IPS-18a (cell line): ENCODE measurements at regions not wholly inside any gene's neighbourhood (a gene's known extent, or its start where the extent isn't known, plus 50 kb on each side); places are given as distances from the start of the nearest gene placed in this dataset.
"Not testable (repeated sequence)": the region's sequence is repeated elsewhere in the genome, so short reads cannot be mapped to it uniquely, and the experiment has no call there.

Experiments
- H3K27ac ChIP-seq: one replicate; pipeline ENCODE4 v1.5.1; 2013; ENCODE audit warnings: low read length
- H3K27me3 ChIP-seq: one replicate; pipeline ENCODE4 v1.6.1; 2013; ENCODE audit warnings: mild to moderate bottlenecking, low read length; ENCODE audit not compliant: control insufficient read depth, insufficient read depth
- H3K36me3 ChIP-seq: one replicate; pipeline ENCODE4 v1.6.1; 2013; ENCODE audit warnings: low read depth, low read length; ENCODE audit not compliant: control insufficient read depth
- H3K4me1 ChIP-seq: one replicate; pipeline ENCODE4 v1.6.1; 2013; ENCODE audit warnings: low read depth, low read length; ENCODE audit not compliant: control insufficient read depth
- H3K4me3 ChIP-seq: one replicate; pipeline ENCODE4 v1.5.1; 2013; ENCODE audit warnings: low read length
- H3K9ac ChIP-seq: one replicate; pipeline ENCODE4 v1.6.1; 2013; ENCODE audit warnings: mild to moderate bottlenecking, low read length, moderate library complexity
- H3K9me3 ChIP-seq: one replicate; pipeline ENCODE4 v1.6.1; 2013; ENCODE audit warnings: low read depth, low read length; ENCODE audit not compliant: control insufficient read depth

DNA sequence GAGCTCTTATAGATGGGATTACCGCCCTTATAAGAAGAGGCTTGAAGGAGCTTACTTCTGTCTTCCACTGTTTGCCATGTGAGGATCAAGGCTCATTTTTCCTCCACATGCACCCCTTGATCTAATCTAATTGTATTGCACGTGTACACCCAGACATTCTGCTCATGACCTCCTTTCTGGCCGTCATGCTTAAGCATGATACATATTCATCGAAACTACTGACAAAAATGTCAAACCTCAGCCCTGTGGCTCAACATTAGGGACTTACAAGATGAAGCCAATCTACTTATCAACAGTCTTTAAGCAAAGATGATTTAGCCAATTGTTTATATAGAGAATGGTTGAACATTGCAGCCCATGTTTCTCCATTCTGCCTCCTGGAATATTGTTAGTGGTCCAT lies 127.6 kb downstream of the XCL2 start:
- no peak overlapping the region for H3K4me3 ChIP-seq
- H3K27ac ChIP-seq: no peak overlapping the region
- H3K36me3 ChIP-seq: no peaks in the 10 kb centered on the region
- no peaks in the 10 kb centered on the region for H3K9me3 ChIP-seq
- H3K27me3 ChIP-seq: no peaks in the 10 kb centered on the region
- H3K4me1 ChIP-seq: no peaks in the 10 kb centered on the region
- no peak overlapping the region for H3K9ac ChIP-seq

DNA sequence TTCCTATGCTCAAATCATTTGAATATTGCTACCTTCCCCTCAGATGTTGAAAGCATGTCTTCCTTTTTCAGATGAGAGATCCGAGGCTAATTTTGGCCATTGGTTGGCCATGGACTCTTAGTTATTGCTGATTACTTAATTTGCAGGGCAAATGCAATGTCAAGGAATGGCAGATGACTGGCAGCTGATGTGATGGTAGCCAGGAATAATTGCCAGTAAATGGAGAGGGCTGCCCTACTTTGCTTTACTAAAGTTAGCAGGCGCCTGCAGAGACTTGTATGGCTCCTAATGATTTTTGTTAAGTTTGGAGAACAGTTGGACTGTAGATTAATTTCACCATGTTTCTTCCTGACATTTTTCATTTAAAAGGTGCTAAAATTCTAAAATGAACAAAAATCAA lies 128.9 kb downstream of the XCL2 start:
- Histone ChIP-seq H3K36me3 (no peaks in the 10 kb centered on the region), H3K9ac (no peak overlapping the region)

DNA sequence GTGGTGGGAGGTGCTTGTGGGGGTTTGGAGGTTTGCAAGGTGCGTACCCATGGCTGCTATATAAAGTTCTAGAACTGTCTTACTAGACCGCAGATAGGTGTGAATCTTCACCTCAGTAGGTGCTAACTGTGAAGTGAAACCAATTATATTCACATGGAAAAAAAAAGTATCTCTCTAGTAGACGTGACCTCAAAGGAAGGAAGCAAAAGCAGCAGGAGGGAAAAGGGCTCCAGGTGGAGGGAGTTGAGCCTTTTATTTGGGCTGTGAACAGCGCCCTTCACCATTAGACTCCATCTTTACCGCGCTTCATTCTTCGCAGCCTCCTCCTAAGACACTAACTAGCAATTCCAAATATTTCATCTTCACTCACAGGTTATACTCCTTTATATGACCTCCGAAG lies 129.8 kb downstream of the TBX19 start:
- no peak overlapping the region for H3K9ac ChIP-seq

More for the DNA sequence above, 128.9 kb downstream of the XCL2 start:
- no peak overlapping the region for H3K4me3 ChIP-seq
- H3K27ac ChIP-seq: no peak overlapping the region
- H3K27me3 ChIP-seq: no peaks in the 10 kb centered on the region
- H3K4me1 ChIP-seq: no peaks in the 10 kb centered on the region
- no peaks in the 10 kb centered on the region for H3K9me3 ChIP-seq

DNA sequence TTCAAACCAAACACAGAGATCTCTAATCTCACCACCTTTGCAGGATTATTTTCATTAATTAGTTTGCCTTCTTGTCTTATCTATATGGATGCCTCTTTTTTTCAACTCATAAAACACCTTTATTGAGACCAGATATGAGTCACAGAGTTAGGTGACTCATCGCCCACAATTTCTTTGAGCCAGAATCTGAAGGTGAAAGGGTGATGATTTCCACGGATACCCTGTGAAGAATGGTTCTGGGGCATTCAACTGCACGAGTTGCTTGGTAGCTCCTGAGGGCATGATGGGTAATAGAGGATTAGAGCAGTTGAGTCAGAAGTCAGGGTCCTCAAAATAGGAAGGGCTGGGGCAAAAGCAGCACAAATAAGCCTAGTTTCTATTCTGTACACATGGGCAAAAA lies 128.2 kb downstream of the TBX19 start:
- no peaks in the 10 kb centered on the region for H3K4me1 ChIP-seq
- H3K4me3 ChIP-seq: no peak overlapping the region
- no peaks in the 10 kb centered on the region for H3K36me3 ChIP-seq
- no peak overlapping the region for H3K27ac ChIP-seq
- H3K27me3 ChIP-seq: no peaks in the 10 kb centered on the region
- no peak overlapping the region for H3K9ac ChIP-seq
- H3K9me3 ChIP-seq: no peaks in the 10 kb centered on the region

More for the DNA sequence above, 129.8 kb downstream of the TBX19 start:
- no peak overlapping the region for H3K27ac ChIP-seq
- H3K27me3 ChIP-seq: no peaks in the 10 kb centered on the region
- H3K9me3 ChIP-seq: no peaks in the 10 kb centered on the region
- H3K4me3 ChIP-seq: no peak overlapping the region
- H3K36me3 ChIP-seq: no peaks in the 10 kb centered on the region
- no peaks in the 10 kb centered on the region for H3K4me1 ChIP-seq

DNA sequence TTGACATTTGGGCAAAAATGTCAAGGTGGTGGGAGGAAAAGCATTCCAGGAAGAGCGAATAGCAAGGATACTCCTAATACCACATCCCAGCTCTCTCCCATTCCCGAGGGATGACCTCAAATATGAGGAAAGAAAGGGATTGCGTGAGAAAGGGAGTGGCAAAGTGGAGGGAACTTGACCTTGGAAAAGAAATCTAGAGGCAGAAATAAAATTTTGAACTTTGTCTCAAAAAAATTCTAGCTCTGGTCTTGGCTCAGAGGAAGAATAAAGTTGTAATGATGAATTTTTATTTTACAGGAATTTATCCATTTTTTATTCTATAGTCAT lies 127.8 kb downstream of the TBX19 start:
- Histone ChIP-seq H3K4me1 (no peaks in the 10 kb centered on the region), H3K9ac (no peak overlapping the region), H3K9me3 (no peaks in the 10 kb centered on the region), H3K27ac (no peak overlapping the region), H3K36me3 (no peaks in the 10 kb centered on the region), H3K27me3 (no peaks in the 10 kb centered on the region), H3K4me3 (no peak overlapping the region)

DNA sequence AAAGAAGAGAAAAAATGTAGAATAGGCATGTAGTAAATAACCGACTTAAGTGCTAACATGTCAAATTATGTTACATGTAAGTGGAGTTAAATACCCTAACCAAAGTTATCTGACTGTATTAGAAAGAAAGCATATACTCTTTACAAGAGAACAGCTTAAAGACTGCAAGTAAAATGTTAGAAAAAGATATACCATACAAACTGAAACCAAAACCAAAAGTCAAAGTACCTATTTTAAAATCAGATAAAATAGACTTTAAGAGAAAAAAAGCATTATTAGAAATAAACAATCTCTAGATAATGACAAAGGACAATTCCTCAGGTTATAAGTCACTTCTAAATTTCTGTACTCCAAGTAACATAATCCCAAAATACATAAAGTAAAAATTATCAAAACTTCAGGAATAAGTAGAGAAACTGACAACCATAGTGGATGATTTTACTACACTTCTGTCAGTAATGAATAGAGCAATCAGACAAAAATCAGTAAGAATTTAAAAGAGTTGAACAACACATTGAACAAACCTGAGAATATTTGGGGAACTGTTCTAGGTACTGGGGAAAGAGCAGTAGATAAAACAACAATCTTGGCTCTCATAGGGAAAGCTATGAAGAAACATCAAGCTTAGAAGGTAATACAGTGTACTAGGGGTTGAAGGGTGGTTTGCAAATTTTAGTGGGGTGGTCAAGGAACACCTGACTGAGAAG lies 127.3 kb downstream of the TBX19 start:
- Histone ChIP-seq H3K9ac (no peak overlapping the region), H3K36me3 (no peaks in the 10 kb centered on the region), H3K27me3 (no peaks in the 10 kb centered on the region), H3K4me3 (no peak overlapping the region), H3K4me1 (no peaks in the 10 kb centered on the region), H3K9me3 (no peaks in the 10 kb centered on the region), H3K27ac (no peak overlapping the region)

DNA sequence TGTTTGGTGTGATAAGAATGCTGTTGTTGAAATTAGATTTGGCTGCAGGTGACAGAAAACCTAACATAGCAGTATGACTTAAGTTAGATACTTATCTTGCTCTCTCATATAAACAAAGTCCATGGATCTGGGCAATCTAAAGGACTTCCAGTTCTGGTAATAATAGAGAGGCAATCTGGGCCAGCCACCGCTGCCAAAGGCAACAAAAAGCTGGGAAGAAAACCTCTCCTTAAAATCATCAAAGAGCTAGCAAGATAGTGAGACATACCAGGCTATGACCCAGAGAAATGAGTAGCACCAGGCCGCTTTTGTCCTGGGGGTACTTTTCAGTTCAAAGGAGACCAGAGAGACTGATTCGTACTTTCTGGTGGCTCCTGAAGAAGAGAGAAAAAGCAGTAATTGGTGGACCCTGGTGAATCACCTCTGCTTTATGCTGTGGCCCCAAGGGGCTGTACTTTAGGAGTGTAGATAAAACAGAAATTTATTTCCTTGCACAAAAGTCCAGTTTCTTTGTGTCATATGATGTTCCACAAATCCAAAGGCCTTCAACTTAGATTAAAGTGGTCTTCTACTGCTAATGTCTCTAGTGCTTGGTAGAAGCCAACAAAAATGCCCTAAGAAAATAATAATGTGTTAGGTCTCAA lies 125.4 kb downstream of the TBX19 start:
- Histone ChIP-seq H3K27ac (no peak overlapping the region), H3K9me3 (no peaks in the 10 kb centered on the region), H3K4me1 (no peaks in the 10 kb centered on the region), H3K27me3 (no peaks in the 10 kb centered on the region), H3K4me3 (no peak overlapping the region), H3K9ac (no peak overlapping the region), H3K36me3 (no peaks in the 10 kb centered on the region)

DNA sequence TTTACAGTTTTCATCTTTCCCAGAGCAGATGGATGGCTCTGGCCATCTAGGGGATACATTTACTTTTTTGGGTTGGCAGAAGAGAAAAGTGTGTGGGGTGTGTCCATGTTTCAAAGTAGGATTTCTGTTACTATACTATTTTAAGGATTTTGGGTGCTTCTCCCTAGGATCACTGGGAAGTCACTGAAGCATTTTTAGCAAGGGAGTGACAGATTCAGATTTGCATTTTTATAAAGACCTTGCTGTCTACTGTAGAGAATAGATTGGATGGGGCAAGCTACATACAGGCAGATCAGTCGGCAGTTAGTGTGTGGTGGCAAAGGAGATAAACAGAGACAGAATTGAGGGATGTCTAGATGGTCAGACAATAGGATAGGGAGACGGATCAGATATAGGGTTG lies 122.5 kb downstream of the TBX19 start:
- H3K4me3 ChIP-seq: no peak overlapping the region
- no peaks in the 10 kb centered on the region for H3K27me3 ChIP-seq
- H3K4me1 ChIP-seq: peaks cover 6% of the 10 kb centered on the region
- H3K36me3 ChIP-seq: no peaks in the 10 kb centered on the region
- H3K9me3 ChIP-seq: no peaks in the 10 kb centered on the region
- H3K27ac ChIP-seq: no peak overlapping the region
- no peak overlapping the region for H3K9ac ChIP-seq

DNA sequence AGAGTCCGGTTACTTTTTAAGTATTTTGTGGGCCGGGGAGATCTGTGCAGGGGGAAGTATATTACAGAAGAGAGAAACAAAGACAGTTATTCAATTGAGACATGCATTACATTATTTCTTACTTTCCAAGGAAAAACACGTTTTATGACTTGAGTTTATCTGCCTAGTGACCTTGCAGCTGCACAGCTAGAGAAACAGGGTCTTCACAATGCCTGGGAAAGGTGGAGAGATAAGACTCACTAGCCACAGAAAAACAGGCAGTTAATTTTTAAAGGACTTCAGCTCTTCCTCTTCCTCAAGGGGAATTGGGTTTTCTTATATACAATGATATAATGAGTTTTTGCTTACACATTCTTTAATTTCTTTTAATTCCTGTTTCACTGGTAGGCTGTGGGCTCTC lies 121.8 kb downstream of the TBX19 start:
- not testable (repeated sequence) for H3K9ac ChIP-seq, H3K4me1 ChIP-seq, H3K4me3 ChIP-seq, H3K36me3 ChIP-seq, H3K9me3 ChIP-seq, H3K27me3 ChIP-seq, H3K27ac ChIP-seq

DNA sequence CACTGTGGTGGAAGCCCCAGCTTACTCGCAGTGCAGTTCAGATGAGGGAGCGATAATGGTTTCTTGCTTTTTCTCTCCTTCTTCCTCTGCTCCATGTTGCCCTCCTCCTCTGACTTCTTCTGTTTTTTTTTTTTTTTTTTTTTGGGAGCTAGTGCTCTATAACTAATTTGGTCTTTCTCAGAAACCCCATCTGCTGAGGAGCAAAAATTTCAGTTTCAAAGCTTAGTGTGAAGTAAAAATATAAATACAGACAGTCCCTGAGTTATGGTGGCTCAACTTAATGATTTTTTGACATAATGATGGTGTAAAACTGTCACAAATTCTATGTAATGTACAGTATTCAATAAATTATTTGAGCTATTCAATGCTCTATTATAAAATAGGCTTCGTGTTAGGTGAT lies 120.7 kb downstream of the TBX19 start:
- Histone ChIP-seq H3K27me3 (no peaks in the 10 kb centered on the region), H3K4me3 (no peak overlapping the region), H3K9ac (no peak overlapping the region), H3K27ac (no peak overlapping the region), H3K4me1 (peaks cover 6% of the 10 kb centered on the region), H3K36me3 (no peaks in the 10 kb centered on the region), H3K9me3 (no peaks in the 10 kb centered on the region)

DNA sequence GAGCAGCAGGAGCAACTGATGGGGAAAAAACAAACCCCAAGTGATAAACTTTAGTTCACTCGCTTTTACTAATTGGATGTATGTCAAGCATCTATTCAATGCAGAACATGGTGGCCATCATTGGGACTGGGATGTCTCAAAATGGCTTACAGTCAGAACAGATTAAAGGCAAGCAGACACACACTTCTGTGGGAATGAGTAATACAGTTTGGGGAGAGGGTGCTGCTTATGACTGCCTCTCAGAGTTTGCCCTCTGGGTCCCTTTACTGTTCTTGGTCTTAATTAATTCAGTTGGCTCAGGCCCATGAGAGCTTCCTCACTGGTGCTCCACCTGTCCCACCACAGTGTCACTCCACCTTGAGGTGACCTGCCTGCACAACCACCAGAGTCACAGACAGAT lies 119.5 kb downstream of the TBX19 start:
- Histone ChIP-seq H3K36me3 (no peaks in the 10 kb centered on the region), H3K27ac (no peak overlapping the region), H3K27me3 (no peaks in the 10 kb centered on the region), H3K9me3 (no peaks in the 10 kb centered on the region), H3K9ac (no peak overlapping the region), H3K4me1 (peaks cover 6% of the 10 kb centered on the region), H3K4me3 (no peak overlapping the region)

DNA sequence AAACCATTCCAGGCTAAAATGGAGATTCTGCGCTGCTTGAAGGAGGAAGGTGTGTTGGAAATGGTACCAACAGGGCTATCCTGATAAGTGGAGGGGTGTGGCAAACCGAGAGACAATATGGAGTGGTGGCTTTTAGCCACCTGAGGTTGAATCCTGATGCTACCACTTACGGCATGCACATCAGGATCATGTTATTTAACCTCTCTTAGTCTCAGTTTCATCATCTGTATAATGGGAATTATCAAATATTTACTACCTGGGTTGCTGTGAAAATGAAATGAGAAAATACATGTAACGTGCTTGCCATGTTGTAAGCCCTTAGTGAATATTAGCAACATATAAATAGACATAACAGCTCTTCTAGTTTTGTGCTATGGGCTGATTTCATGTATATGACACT lies 117.1 kb downstream of the TBX19 start:
- Histone ChIP-seq H3K27ac (no peak overlapping the region), H3K4me3 (no peak overlapping the region), H3K36me3 (no peaks in the 10 kb centered on the region), H3K4me1 (peaks cover 6% of the 10 kb centered on the region), H3K27me3 (no peaks in the 10 kb centered on the region), H3K9ac (no peak overlapping the region), H3K9me3 (no peaks in the 10 kb centered on the region)
